ENCODE measurements at regions not wholly inside any gene's neighbourhood (a gene's known extent, or its start where the extent isn't known, plus 50 kb on each side); places are given as distances from the start of the nearest gene placed in this dataset.

- Histone ChIP-seq H3K9ac (ENCODE audit: control insufficient read depth, extremely low read depth, insufficient read depth, low read length) (no peak overlapping the region), H3K9me1 (ENCODE audit: control insufficient read depth, extremely low read depth, insufficient read depth, low read length) (no peaks in the 10 kb centered on the region), H3K4me2 (ENCODE audit: control insufficient read depth, extremely low read depth, insufficient read depth, low read depth, low read length) (no peak overlapping the region), H3K79me2 (ENCODE audit: control insufficient read depth, insufficient read depth, low read length) (no peaks in the 10 kb centered on the region), H3K4me3 (ENCODE audit: control insufficient read depth in 2 of 3, extremely low read depth in 1 of 3, insufficient read depth in 2 of 3, low read depth in 1 of 3, low read length in 3 of 3) (no peak overlapping the region), H3K36me3 (ENCODE audit: control insufficient read depth in 2 of 2, extremely low read depth in 1 of 2, insufficient read depth in 2 of 2, low read length in 2 of 2) (no peaks in the 10 kb centered on the region), H3K27me3 (ENCODE audit: control insufficient read depth, extremely low read depth, insufficient read depth, low read length) (no peaks in the 10 kb centered on the region), H2AFZ (ENCODE audit: control insufficient read depth, low read length) (no peak overlapping the region), H3K9me3 (ENCODE audit: control insufficient read depth, low read depth, low read length) (no peaks in the 10 kb centered on the region), H3K27ac (ENCODE audit: control insufficient read depth, insufficient read depth, low read length) (no peak overlapping the region), H3K4me1 (ENCODE audit: control insufficient read depth, extremely low read depth, insufficient read depth, low read length) (no peaks in the 10 kb centered on the region), H4K20me1 (ENCODE audit: control insufficient read depth, extremely low read depth, insufficient read depth, low read length) (no peaks in the 10 kb centered on the region)
- FAIRE-seq = no peak
- no peak for DNase-seq (ENCODE audit: low read depth, low spot score)
- dilution Hi-C loops (cut with MboI; ENCODE audit: extremely low pct_ligation_motif_present, low sequenced_read_pairs) = no loop called here
- TF ChIP-seq EZH2 (IDR thresholded peaks at IDR 0.05; ENCODE audit: low read length) = no peak
- no peak for TF ChIP-seq CTCF (optimal IDR thresholded peaks at IDR 0.05 in 1 of 3, IDR thresholded peaks at IDR 0.05 in 1 of 3, conservative IDR thresholded peaks at IDR 0.05 in 1 of 3; ENCODE audit: extremely low read depth in 1 of 3, insufficient read depth in 2 of 3, low read length in 3 of 3)
These were observed 233.4 kb downstream of the IPO8 start for GRCh38 chr12:30462249-30462648.

GRCh38 chr12:30461026-30461615 lies 234.5 kb downstream of the IPO8 start:
- TF ChIP-seq EZH2 (IDR thresholded peaks at IDR 0.05; ENCODE audit: low read length) = no peak
- TF ChIP-seq CTCF (optimal IDR thresholded peaks at IDR 0.05 in 1 of 3, IDR thresholded peaks at IDR 0.05 in 1 of 3, conservative IDR thresholded peaks at IDR 0.05 in 1 of 3; ENCODE audit: extremely low read depth in 1 of 3, insufficient read depth in 2 of 3, low read length in 3 of 3) = no peak
- dilution Hi-C loops (cut with MboI; ENCODE audit: extremely low pct_ligation_motif_present, low sequenced_read_pairs) = no loop called here
- Histone ChIP-seq H3K27ac (ENCODE audit: control insufficient read depth, insufficient read depth, low read length) (no peak overlapping the region), H4K20me1 (ENCODE audit: control insufficient read depth, extremely low read depth, insufficient read depth, low read length) (no peaks in the 10 kb centered on the region), H3K4me2 (ENCODE audit: control insufficient read depth, extremely low read depth, insufficient read depth, low read depth, low read length) (no peak overlapping the region), H3K9me1 (ENCODE audit: control insufficient read depth, extremely low read depth, insufficient read depth, low read length) (no peaks in the 10 kb centered on the region), H3K9ac (ENCODE audit: control insufficient read depth, extremely low read depth, insufficient read depth, low read length) (no peak overlapping the region), H2AFZ (ENCODE audit: control insufficient read depth, low read length) (no peak overlapping the region), H3K36me3 (ENCODE audit: control insufficient read depth in 2 of 2, extremely low read depth in 1 of 2, insufficient read depth in 2 of 2, low read length in 2 of 2) (no peaks in the 10 kb centered on the region), H3K4me1 (ENCODE audit: control insufficient read depth, extremely low read depth, insufficient read depth, low read length) (no peaks in the 10 kb centered on the region), H3K9me3 (ENCODE audit: control insufficient read depth, low read depth, low read length) (no peaks in the 10 kb centered on the region), H3K27me3 (ENCODE audit: control insufficient read depth, extremely low read depth, insufficient read depth, low read length) (no peaks in the 10 kb centered on the region), H3K79me2 (ENCODE audit: control insufficient read depth, insufficient read depth, low read length) (no peaks in the 10 kb centered on the region), H3K4me3 (ENCODE audit: control insufficient read depth in 2 of 3, extremely low read depth in 1 of 3, insufficient read depth in 2 of 3, low read depth in 1 of 3, low read length in 3 of 3) (no peak overlapping the region)
- FAIRE-seq (no peak), DNase-seq (ENCODE audit: low read depth, low spot score) (no peak)

Data from keratinocyte (primary cell).